Mesendoderm (in vitro differentiated cells): ENCODE measurements at regions not wholly inside any gene's neighbourhood (a gene's known extent, or its start where the extent isn't known, plus 50 kb on each side); places are given as distances from the start of the nearest gene placed in this dataset.

Experiments
- DNase-seq: peaks from one replicate; pipeline ENCODE4 v3.0.0; 2013
- H2AK5ac ChIP-seq: 2 replicates; pipeline ENCODE4 v1.6.1; 2013; ENCODE audit warnings: low read length, inconsistent platforms
- H2BK120ac ChIP-seq: 2 replicates; pipeline ENCODE4 v1.6.1; 2013; ENCODE audit warnings: low read depth, mild to moderate bottlenecking, low read length, moderate library complexity, mixed read lengths
- H2BK15ac ChIP-seq: replicated peaks from 2 replicates; pipeline ENCODE4 v1.6.1; 2013; ENCODE audit warnings: low read depth, mild to moderate bottlenecking, moderate library complexity
- H2BK5ac ChIP-seq: 2 replicates; pipeline ENCODE4 v1.6.1; 2013; ENCODE audit warnings: low read length, inconsistent platforms
- H3K18ac ChIP-seq: 2 replicates; pipeline ENCODE4 v1.6.1; 2013; ENCODE audit warnings: mild to moderate bottlenecking, low read length, mixed read lengths
- H3K23ac ChIP-seq: one replicate; pipeline ENCODE4 v1.6.1; 2013; ENCODE audit warnings: low read length
- H3K27ac ChIP-seq: 2 replicates; pipeline ENCODE4 v1.5.1; 2013; ENCODE audit warnings: low read depth, mild to moderate bottlenecking, inconsistent platforms, low read length, moderate library complexity
- H3K27me3 ChIP-seq: 2 replicates; pipeline ENCODE4 v1.6.1; 2013; ENCODE audit warnings: low read length, control low read depth, mild to moderate bottlenecking, inconsistent platforms; ENCODE audit not compliant: insufficient read depth, poor library complexity
- H3K36me3 ChIP-seq: 2 replicates; pipeline ENCODE4 v1.6.1; 2013; ENCODE audit warnings: low read length, inconsistent platforms; ENCODE audit not compliant: control insufficient read depth, insufficient read depth
- H3K4ac ChIP-seq: one replicate; pipeline ENCODE4 v1.6.1; 2013; ENCODE audit warnings: low read depth, mild to moderate bottlenecking, low read length, moderate library complexity
- H3K4me1 ChIP-seq: 2 replicates; pipeline ENCODE4 v1.6.1; 2013; ENCODE audit warnings: low read depth, low read length, inconsistent platforms; ENCODE audit not compliant: control insufficient read depth
- H3K4me2 ChIP-seq: 2 replicates; pipeline ENCODE4 v1.6.1; 2013; ENCODE audit warnings: low read length
- H3K4me3 ChIP-seq: 2 replicates; pipeline ENCODE4 v1.5.1; 2013; ENCODE audit warnings: mild to moderate bottlenecking, low read length
- H3K56ac ChIP-seq: one replicate; pipeline ENCODE4 v1.6.1; 2013; ENCODE audit warnings: low read length
- H3K79me1 ChIP-seq: 2 replicates; pipeline ENCODE4 v1.6.1; 2013; ENCODE audit warnings: low read length, inconsistent platforms
- H3K79me2 ChIP-seq: 2 replicates; pipeline ENCODE4 v1.6.1; 2013; ENCODE audit warnings: mild to moderate bottlenecking, low read length; ENCODE audit not compliant: control insufficient read depth, insufficient read depth
- H3K9ac ChIP-seq: 2 replicates; pipeline ENCODE4 v1.6.1; 2013; ENCODE audit warnings: low read length, inconsistent platforms
- H4K5ac ChIP-seq: one replicate; pipeline ENCODE4 v1.6.1; 2013; ENCODE audit warnings: low read length
- H4K8ac ChIP-seq: one replicate; pipeline ENCODE4 v1.6.1; 2013; ENCODE audit warnings: low read depth, mild to moderate bottlenecking, control low read depth, low read length, moderate library complexity
- WGBS: extraction: QIAGEN DNeasy Blood & Tissue Kit; methylation state at CpG from one replicate; pipeline ENCODE4 v1.1.7; 2013; ENCODE audit warnings: low lambda C conversion rate, missing lambda C conversion rate; ENCODE audit not compliant: insufficient coverage; ENCODE audit errors: extremely low coverage; 5-methylcytosine and 5-hydroxymethylcytosine counted together

DNA sequence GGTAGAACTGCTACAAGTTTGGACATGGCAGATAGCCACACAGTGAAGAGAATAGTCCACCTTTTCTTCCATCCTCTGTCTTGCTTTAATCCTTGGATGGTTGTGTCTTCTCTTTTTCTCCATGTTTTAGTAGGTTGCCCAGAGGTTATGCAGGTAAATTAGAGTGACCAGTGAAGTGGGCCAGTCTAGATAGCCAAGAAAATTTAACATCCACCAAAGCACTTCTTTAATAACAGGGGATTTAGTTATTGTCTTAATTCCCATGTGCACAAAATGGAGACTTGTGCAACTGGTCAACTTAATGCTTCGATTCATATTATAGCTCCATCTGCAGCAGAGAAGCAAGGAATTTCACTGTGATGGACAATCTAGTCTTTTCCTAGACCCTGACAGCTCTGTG lies 58.8 kb upstream of the RCN1 start:
- Histone ChIP-seq H4K5ac (no peak overlapping the region), H3K27me3 (no peaks in the 10 kb centered on the region), H3K56ac (no peak overlapping the region), H2BK15ac (no peak overlapping the region), H3K79me2 (no peaks in the 10 kb centered on the region), H3K4me1 (no peaks in the 10 kb centered on the region), H3K27ac (no peak overlapping the region), H2AK5ac (no peak overlapping the region), H3K18ac (no peak overlapping the region), H3K36me3 (no peaks in the 10 kb centered on the region), H3K4me2 (no peak overlapping the region), H3K4me3 (no peak overlapping the region), H2BK5ac (no peak overlapping the region), H4K8ac (no peak overlapping the region), H3K23ac (no peak overlapping the region), H3K79me1 (no peaks in the 10 kb centered on the region), H2BK120ac (no peak overlapping the region), H3K9ac (no peak overlapping the region), H3K4ac (no peak overlapping the region)
- no peak for DNase-seq
- no CpG with 5 or more reads among the region's 1 CpG for WGBS

GRCh38 chr11:32030875-32031503 lies 59.9 kb upstream of the RCN1 start:
- Histone ChIP-seq H3K27ac (no peak overlapping the region), H3K9ac (no peak overlapping the region), H3K4me2 (no peak overlapping the region), H2BK120ac (no peak overlapping the region), H3K56ac (no peak overlapping the region), H3K4me3 (no peak overlapping the region), H3K79me1 (no peaks in the 10 kb centered on the region), H3K4me1 (no peaks in the 10 kb centered on the region), H3K27me3 (no peaks in the 10 kb centered on the region), H3K36me3 (no peaks in the 10 kb centered on the region), H3K23ac (no peak overlapping the region), H3K4ac (no peak overlapping the region), H2BK15ac (no peak overlapping the region), H3K18ac (no peak overlapping the region), H4K8ac (no peak overlapping the region), H2AK5ac (no peak overlapping the region), H3K79me2 (no peaks in the 10 kb centered on the region), H4K5ac (no peak overlapping the region), H2BK5ac (no peak overlapping the region)
- DNase-seq = no peak
- WGBS = no CpG with 5 or more reads among the region's 10 CpGs

- Histone ChIP-seq H2BK15ac (no peak overlapping the region), H2BK120ac (no peak overlapping the region), H3K36me3 (no peaks in the 10 kb centered on the region), H2AK5ac (no peak overlapping the region), H3K4me1 (no peaks in the 10 kb centered on the region), H3K27ac (no peak overlapping the region), H3K4me3 (no peak overlapping the region), H3K27me3 (no peaks in the 10 kb centered on the region), H3K79me2 (no peaks in the 10 kb centered on the region), H3K9ac (no peak overlapping the region), H4K8ac (no peak overlapping the region), H3K56ac (no peak overlapping the region), H3K18ac (no peak overlapping the region), H3K4me2 (no peak overlapping the region), H3K23ac (no peak overlapping the region), H3K4ac (no peak overlapping the region), H2BK5ac (no peak overlapping the region), H4K5ac (no peak overlapping the region), H3K79me1 (no peaks in the 10 kb centered on the region)
- no peak for DNase-seq
- no CpG with 5 or more reads among the region's 4 CpGs for WGBS
Measured at GRCh38 chr11:32029721-32030120, 61.2 kb upstream of the RCN1 start.

- Histone ChIP-seq H3K18ac (no peak overlapping the region), H2BK5ac (no peak overlapping the region), H3K4me1 (no peaks in the 10 kb centered on the region), H2AK5ac (no peak overlapping the region), H3K4me2 (no peak overlapping the region), H3K79me2 (no peaks in the 10 kb centered on the region), H3K9ac (no peak overlapping the region), H3K27ac (no peak overlapping the region), H4K8ac (no peak overlapping the region), H3K4ac (no peak overlapping the region), H3K56ac (no peak overlapping the region), H3K79me1 (no peaks in the 10 kb centered on the region), H3K4me3 (no peak overlapping the region), H4K5ac (no peak overlapping the region), H2BK120ac (no peak overlapping the region), H2BK15ac (no peak overlapping the region), H3K36me3 (no peaks in the 10 kb centered on the region), H3K23ac (no peak overlapping the region), H3K27me3 (no peaks in the 10 kb centered on the region)
- DNase-seq = no peak
- no CpG with 5 or more reads among the region's 4 CpGs for WGBS
Measured at GRCh38 chr11:32028201-32028600, 62.7 kb upstream of the RCN1 start.

- no peak overlapping the region for H3K4ac ChIP-seq
- no peaks in the 10 kb centered on the region for H3K79me2 ChIP-seq
- WGBS = no CpG with 5 or more reads among the region's 2 CpGs
- no peak overlapping the region for H2BK15ac ChIP-seq
- no peaks in the 10 kb centered on the region for H3K27me3 ChIP-seq
- no peak overlapping the region for H3K4me2 ChIP-seq
- H3K56ac ChIP-seq = no peak overlapping the region
- H4K8ac ChIP-seq = no peak overlapping the region
- H2BK120ac ChIP-seq = no peak overlapping the region
- H3K36me3 ChIP-seq = no peaks in the 10 kb centered on the region
- H3K4me3 ChIP-seq = no peak overlapping the region
- DNase-seq = no peak
- no peaks in the 10 kb centered on the region for H3K4me1 ChIP-seq
- no peak overlapping the region for H3K18ac ChIP-seq
- no peak overlapping the region for H2AK5ac ChIP-seq
- no peak overlapping the region for H3K27ac ChIP-seq
- H3K9ac ChIP-seq = no peak overlapping the region
- no peak overlapping the region for H4K5ac ChIP-seq
- H2BK5ac ChIP-seq = no peak overlapping the region
- H3K23ac ChIP-seq = no peak overlapping the region
- H3K79me1 ChIP-seq = no peaks in the 10 kb centered on the region
Measured at GRCh38 chr11:32026766-32027165, 64.1 kb upstream of the RCN1 start.

- Histone ChIP-seq H2BK5ac (no peak overlapping the region), H3K79me2 (no peaks in the 10 kb centered on the region), H3K4me3 (no peak overlapping the region), H3K36me3 (no peaks in the 10 kb centered on the region), H2BK120ac (no peak overlapping the region), H2BK15ac (no peak overlapping the region), H4K5ac (no peak overlapping the region), H3K4me1 (no peaks in the 10 kb centered on the region), H3K9ac (no peak overlapping the region), H3K27me3 (no peaks in the 10 kb centered on the region), H3K27ac (no peak overlapping the region), H3K56ac (no peak overlapping the region), H3K18ac (no peak overlapping the region), H3K79me1 (no peaks in the 10 kb centered on the region), H3K23ac (no peak overlapping the region), H4K8ac (no peak overlapping the region), H3K4ac (no peak overlapping the region), H3K4me2 (no peak overlapping the region), H2AK5ac (no peak overlapping the region)
- no CpG with 5 or more reads among the region's 2 CpGs for WGBS
- DNase-seq = peak; percentile 12
Measured at GRCh38 chr11:32024948-32025347, 65.9 kb upstream of the RCN1 start.
